HCT116 (cell line): ENCODE measurements at regions not wholly inside any gene's neighbourhood (a gene's known extent, or its start where the extent isn't known, plus 50 kb on each side); places are given as distances from the start of the nearest gene placed in this dataset.

ENCODE experiments used
- ATAC-seq: fragments of 200-7000 bp; cut with Tn5 transposase; 2 replicates; pipeline ENCODE4 v1.9.1; 2020; ENCODE audit warnings: mild to moderate bottlenecking, moderate library complexity
- BruUV-seq: library from RNA; stranded (reverse); fragments of 400-500 nt; replicated peaks from 2 replicates; lab custom pipeline; 2021; lab: Mats Ljungman, UMichigan
- CTCF ChIA-PET: fragments of 300-600 bp; sonication (Branson Sonifier 250); formaldehyde crosslinking; loops from one replicate; lab custom pipeline; 2021; ENCODE audit warnings: antibody characterized with exemption; lab: Charles Lee
- POLR2A ChIA-PET: fragments of 300-600, 350-600 bp; sonication (Branson Sonifier 250); formaldehyde crosslinking; loops from one replicate; lab custom pipeline; 2021; ENCODE audit warnings: antibody characterized with exemption; lab: Charles Lee
- RAD21 ChIA-PET, 2 experiments: fragments of 300-600 bp; sonication (Branson Sonifier 250); formaldehyde crosslinking; loops; one replicate each; lab custom pipeline; 2023; ENCODE audit warnings: low total read pairs in 2 of 2; ENCODE audit not compliant: uncharacterized antibody in 2 of 2, unreplicated experiment in 2 of 2, low non-redundant PET in 1 of 2; lab: Charles Lee
- DNase-seq: peaks from one replicate; pipeline ENCODE4 v3.0.0-alpha.2; 2010; ENCODE audit warnings: low read depth, low spot score
- H2AFZ ChIP-seq: fragments of 200-600 bp; shearing (Covaris generic), sonication (generic); 2 replicates; pipeline ENCODE4 v1.6.1; 2017; ENCODE audit warnings: low read depth, mixed run types, mixed read lengths, antibody characterized with exemption, low read length; ENCODE audit not compliant: poor library complexity, severe bottlenecking
- H3K27ac ChIP-seq: 2 replicates; pipeline ENCODE4 v1.5.1; 2012; ENCODE audit warnings: low read depth, low read length
- H3K27me3 ChIP-seq: fragments of 200-600 bp; sonication (generic); 2 replicates; pipeline ENCODE4 v1.6.1; 2016; ENCODE audit warnings: mixed run types, low read length, mixed read lengths; ENCODE audit not compliant: insufficient read depth
- H3K36me3 ChIP-seq, 2 experiments: fragments of 200-500 bp in 1 of 2; fragments of 200-600 bp in 1 of 2; sonication (Bioruptor generic) in 1 of 2; sonication (generic) in 1 of 2; 2 replicates each; pipeline versions ENCODE4 v1.5.1 to v1.6.1; 2014 to 2016; ENCODE audit warnings: low read length in 2 of 2, inconsistent platforms in 1 of 2, mixed read lengths in 1 of 2, mixed run types in 1 of 2; ENCODE audit not compliant: insufficient read depth in 2 of 2, control insufficient read depth in 1 of 2
- H3K4me1 ChIP-seq, 2 experiments: fragments of 200-600 bp in 1 of 2; sonication (generic) in 1 of 2; 2 replicates each; pipeline versions ENCODE4 v1.5.1 to v1.6.1; 2012 to 2017; ENCODE audit warnings: low read length in 2 of 2, inconsistent platforms in 1 of 2, mild to moderate bottlenecking in 1 of 2, mixed read lengths in 1 of 2, mixed run types in 1 of 2, moderate library complexity in 1 of 2; ENCODE audit not compliant: insufficient read depth in 2 of 2, control insufficient read depth in 1 of 2
- H3K4me2 ChIP-seq: fragments of 200-600 bp; sonication (generic); 2 replicates; pipeline ENCODE4 v1.6.1; 2017; ENCODE audit warnings: mixed run types, low read length, mixed read lengths
- H3K4me3 ChIP-seq, 2 experiments: fragments of 200-600 bp in 1 of 2; sonication (generic) in 1 of 2; replicated peaks in 1 of 2; 2 replicates each; pipeline ENCODE4 v1.5.1; 2011 to 2016; ENCODE audit warnings: low read length in 2 of 2, control low read depth in 1 of 2, low read depth in 1 of 2, mild to moderate bottlenecking in 1 of 2, mixed read lengths in 1 of 2, mixed run types in 1 of 2
- H3K79me2 ChIP-seq: fragments of 200-600 bp; sonication (generic); 2 replicates; pipeline ENCODE4 v1.6.1; 2017; ENCODE audit warnings: mild to moderate bottlenecking, mixed run types, low read length, moderate library complexity, mixed read lengths; ENCODE audit not compliant: insufficient read depth
- H3K9ac ChIP-seq: fragments of 200-600 bp; sonication (generic); 2 replicates; pipeline ENCODE4 v1.6.1; 2016; ENCODE audit warnings: low read length, mixed read lengths
- H3K9me2 ChIP-seq: fragments of 200-600 bp; sonication (generic), shearing (Covaris generic); 2 replicates; pipeline ENCODE4 v1.6.1; 2017; ENCODE audit warnings: mixed run types, mild to moderate bottlenecking, moderate library complexity; ENCODE audit not compliant: insufficient read depth
- H3K9me3 ChIP-seq, 2 experiments: fragments of 200-500 bp in 1 of 2; fragments of 200-600 bp in 1 of 2; sonication (Bioruptor generic) in 1 of 2; sonication (generic) in 1 of 2; 2 replicates each; pipeline ENCODE4 v1.6.1; 2014 to 2017; ENCODE audit warnings: low read length in 2 of 2, mixed read lengths in 2 of 2, inconsistent platforms in 1 of 2, low read depth in 1 of 2, mild to moderate bottlenecking in 1 of 2, mixed run types in 1 of 2, moderate library complexity in 1 of 2; ENCODE audit not compliant: control insufficient read depth in 1 of 2, insufficient read depth in 1 of 2
- H4K20me1 ChIP-seq: fragments of 200-600 bp; sonication (generic), shearing (Covaris generic); 2 replicates; pipeline ENCODE4 v1.6.1; 2017; ENCODE audit warnings: mixed run types, mild to moderate bottlenecking, moderate library complexity; ENCODE audit not compliant: insufficient read depth
- ATF3 ChIP-seq: IDR thresholded peaks from 2 replicates; pipeline ENCODE4 v1.6.1; 2012
- CEBPB ChIP-seq: IDR thresholded peaks from 2 replicates; pipeline ENCODE4 v1.6.1; 2012; ENCODE audit warnings: low read depth
- EGR1 ChIP-seq: IDR thresholded peaks from 2 replicates; pipeline ENCODE4 v1.6.1; 2012; ENCODE audit warnings: low read depth
- ELF1 ChIP-seq: IDR thresholded peaks from 2 replicates; pipeline ENCODE4 v1.6.1; 2012; ENCODE audit warnings: low read depth, borderline replicate concordance
- FOSL1 ChIP-seq: IDR thresholded peaks from 2 replicates; pipeline ENCODE4 v1.6.1; 2012; ENCODE audit warnings: low read depth
- JUND ChIP-seq: IDR thresholded peaks from 2 replicates; pipeline ENCODE4 v1.6.1; 2012
- SRF ChIP-seq: IDR thresholded peaks from 2 replicates; pipeline ENCODE4 v1.6.1; 2012; ENCODE audit warnings: low read depth
- TCF7L2 ChIP-seq: IDR thresholded peaks from 2 replicates; pipeline ENCODE4 v1.7.0; 2011; ENCODE audit warnings: borderline replicate concordance, inconsistent platforms; ENCODE audit not compliant: insufficient read depth, insufficient read length; ENCODE audit errors: extremely low read depth
- ZBTB33 ChIP-seq: IDR thresholded peaks from 2 replicates; pipeline ENCODE4 v1.6.1; 2011; ENCODE audit warnings: mild to moderate bottlenecking, low read length, moderate library complexity; ENCODE audit not compliant: insufficient replicate concordance; ENCODE audit errors: extremely low read depth
- ZFX ChIP-seq: fragments of 450-650 bp; IDR thresholded peaks from 2 replicates; pipeline ENCODE4 v1.6.1; 2017
- ZNF274 ChIP-seq: fragments of 200-500 bp; sonication (Bioruptor generic); IDR thresholded peaks from 2 replicates; pipeline ENCODE4 v1.6.1; 2014; ENCODE audit warnings: mild to moderate bottlenecking, low read depth, low read length, inconsistent platforms
- intact Hi-C: fragments of 100-400 bp; cut with micrococcal nuclease; formaldehyde crosslinking; loops from 2 replicates; pipeline ENCODE4 v1.10.0; 2022
- TF ChIP-seq, protein P1 (sequence below): IDR thresholded peaks from 2 replicates; pipeline ENCODE4 v1.6.1; 2012; ENCODE audit warnings: low read depth
- TF ChIP-seq, protein P2 (sequence below), 3 experiments: fragments of 200-600 bp in 1 of 3; sonication (generic) in 1 of 3; IDR thresholded peaks in 2 of 3; conservative IDR thresholded peaks in 1 of 3; 2 replicates each; pipeline ENCODE4 v1.5.1; 2012 to 2017; ENCODE audit warnings: low read depth in 2 of 3, low read length in 2 of 3, antibody characterized with exemption in 1 of 3, borderline replicate concordance in 1 of 3, control low read depth in 1 of 3, mild to moderate bottlenecking in 1 of 3, mixed read lengths in 1 of 3, mixed run types in 1 of 3, moderate library complexity in 1 of 3; ENCODE audit not compliant: insufficient read depth in 1 of 3

- ChIA-PET POLR2A (no interaction called here), CTCF (no interaction called here), RAD21 (no interaction called here)
- no peaks in the 10 kb centered on the region for H3K36me3 ChIP-seq
- no peaks in the 10 kb centered on the region for H3K9me3 ChIP-seq
- DNase-seq (no peak), ATAC-seq (no peak)
- H3K27me3 ChIP-seq, result no peaks in the 10 kb centered on the region
- no peaks in the 10 kb centered on the region for H4K20me1 ChIP-seq
- H3K4me2 ChIP-seq, result no peak overlapping the region
- no peak overlapping the region for H3K4me3 ChIP-seq
- no peak overlapping the region for H3K27ac ChIP-seq
- no TSS peak for BruUV-seq
- H3K9ac ChIP-seq, result no peak overlapping the region
- no peaks in the 10 kb centered on the region for H3K4me1 ChIP-seq
- no peaks in the 10 kb centered on the region for H3K9me2 ChIP-seq
- no peaks in the 10 kb centered on the region for H3K79me2 ChIP-seq
- H2AFZ ChIP-seq, result no peak overlapping the region
- TF ChIP-seq EGR1 (no peak), FOSL1 (no peak), TCF7L2 (no peak), ATF3 (no peak), ELF1 (no peak), ZNF274 (no peak), ZBTB33 (no peak), CEBPB (no peak), JUND (no peak), SRF (no peak), ZFX (no peak)
- TF ChIP-seq, protein P1, sequence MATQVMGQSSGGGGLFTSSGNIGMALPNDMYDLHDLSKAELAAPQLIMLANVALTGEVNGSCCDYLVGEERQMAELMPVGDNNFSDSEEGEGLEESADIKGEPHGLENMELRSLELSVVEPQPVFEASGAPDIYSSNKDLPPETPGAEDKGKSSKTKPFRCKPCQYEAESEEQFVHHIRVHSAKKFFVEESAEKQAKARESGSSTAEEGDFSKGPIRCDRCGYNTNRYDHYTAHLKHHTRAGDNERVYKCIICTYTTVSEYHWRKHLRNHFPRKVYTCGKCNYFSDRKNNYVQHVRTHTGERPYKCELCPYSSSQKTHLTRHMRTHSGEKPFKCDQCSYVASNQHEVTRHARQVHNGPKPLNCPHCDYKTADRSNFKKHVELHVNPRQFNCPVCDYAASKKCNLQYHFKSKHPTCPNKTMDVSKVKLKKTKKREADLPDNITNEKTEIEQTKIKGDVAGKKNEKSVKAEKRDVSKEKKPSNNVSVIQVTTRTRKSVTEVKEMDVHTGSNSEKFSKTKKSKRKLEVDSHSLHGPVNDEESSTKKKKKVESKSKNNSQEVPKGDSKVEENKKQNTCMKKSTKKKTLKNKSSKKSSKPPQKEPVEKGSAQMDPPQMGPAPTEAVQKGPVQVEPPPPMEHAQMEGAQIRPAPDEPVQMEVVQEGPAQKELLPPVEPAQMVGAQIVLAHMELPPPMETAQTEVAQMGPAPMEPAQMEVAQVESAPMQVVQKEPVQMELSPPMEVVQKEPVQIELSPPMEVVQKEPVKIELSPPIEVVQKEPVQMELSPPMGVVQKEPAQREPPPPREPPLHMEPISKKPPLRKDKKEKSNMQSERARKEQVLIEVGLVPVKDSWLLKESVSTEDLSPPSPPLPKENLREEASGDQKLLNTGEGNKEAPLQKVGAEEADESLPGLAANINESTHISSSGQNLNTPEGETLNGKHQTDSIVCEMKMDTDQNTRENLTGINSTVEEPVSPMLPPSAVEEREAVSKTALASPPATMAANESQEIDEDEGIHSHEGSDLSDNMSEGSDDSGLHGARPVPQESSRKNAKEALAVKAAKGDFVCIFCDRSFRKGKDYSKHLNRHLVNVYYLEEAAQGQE, result no peak
- TF ChIP-seq, protein P2, sequence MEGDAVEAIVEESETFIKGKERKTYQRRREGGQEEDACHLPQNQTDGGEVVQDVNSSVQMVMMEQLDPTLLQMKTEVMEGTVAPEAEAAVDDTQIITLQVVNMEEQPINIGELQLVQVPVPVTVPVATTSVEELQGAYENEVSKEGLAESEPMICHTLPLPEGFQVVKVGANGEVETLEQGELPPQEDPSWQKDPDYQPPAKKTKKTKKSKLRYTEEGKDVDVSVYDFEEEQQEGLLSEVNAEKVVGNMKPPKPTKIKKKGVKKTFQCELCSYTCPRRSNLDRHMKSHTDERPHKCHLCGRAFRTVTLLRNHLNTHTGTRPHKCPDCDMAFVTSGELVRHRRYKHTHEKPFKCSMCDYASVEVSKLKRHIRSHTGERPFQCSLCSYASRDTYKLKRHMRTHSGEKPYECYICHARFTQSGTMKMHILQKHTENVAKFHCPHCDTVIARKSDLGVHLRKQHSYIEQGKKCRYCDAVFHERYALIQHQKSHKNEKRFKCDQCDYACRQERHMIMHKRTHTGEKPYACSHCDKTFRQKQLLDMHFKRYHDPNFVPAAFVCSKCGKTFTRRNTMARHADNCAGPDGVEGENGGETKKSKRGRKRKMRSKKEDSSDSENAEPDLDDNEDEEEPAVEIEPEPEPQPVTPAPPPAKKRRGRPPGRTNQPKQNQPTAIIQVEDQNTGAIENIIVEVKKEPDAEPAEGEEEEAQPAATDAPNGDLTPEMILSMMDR (IDR thresholded peaks at IDR 0.05 in 2 of 3, conservative IDR thresholded peaks at IDR 0.05 in 1 of 3; ENCODE audit: borderline replicate concordance in 1 of 3, insufficient read depth in 1 of 3, low read depth in 2 of 3, low read length in 2 of 3), result no peak
- intact Hi-C loops, result no loop called here
Measured at GRCh38 chr18:29271501-29271900, 1094.6 kb upstream of the CDH2 start.
